Ishikawa (cell line): ENCODE measurements at regions not wholly inside any gene's neighbourhood (a gene's known extent, or its start where the extent isn't known, plus 50 kb on each side); places are given as distances from the start of the nearest gene placed in this dataset.
A peak's percentile ranks its signal among the peaks of the same experiment; 100 is the strongest.

Source experiments
- CEBPB ChIP-seq: IDR thresholded peaks from 2 replicates; pipeline ENCODE4 v1.6.1; 2012
- CREB1 ChIP-seq: IDR thresholded peaks from 2 replicates; pipeline ENCODE4 v1.6.1; 2012; ENCODE audit warnings: low read depth
- EGR1 ChIP-seq: IDR thresholded peaks from 2 replicates; pipeline ENCODE4 v1.6.1; 2012
- EP300 ChIP-seq: IDR thresholded peaks from 2 replicates; pipeline ENCODE4 v1.6.1; 2012; ENCODE audit warnings: borderline replicate concordance
- FOXM1 ChIP-seq: IDR thresholded peaks from 2 replicates; pipeline ENCODE4 v1.6.1; 2012; ENCODE audit warnings: low read depth, borderline replicate concordance
- MAX ChIP-seq: IDR thresholded peaks from 2 replicates; pipeline ENCODE4 v1.6.1; 2012
- NFIC ChIP-seq: IDR thresholded peaks from 2 replicates; pipeline ENCODE4 v1.6.1; 2012
- RAD21 ChIP-seq: IDR thresholded peaks from 2 replicates; pipeline ENCODE4 v1.6.1; 2012; ENCODE audit warnings: low read depth
- REST ChIP-seq: IDR thresholded peaks from 2 replicates; pipeline ENCODE4 v1.6.1; 2012; ENCODE audit warnings: low read depth, mild to moderate bottlenecking
- TCF12 ChIP-seq: IDR thresholded peaks from 2 replicates; pipeline ENCODE4 v1.6.1; 2012; ENCODE audit warnings: low read depth
- TEAD4 ChIP-seq: IDR thresholded peaks from 2 replicates; pipeline ENCODE4 v1.6.1; 2012
- USF1 ChIP-seq: IDR thresholded peaks from 2 replicates; pipeline ENCODE4 v1.6.1; 2012
- YY1 ChIP-seq: IDR thresholded peaks from 2 replicates; pipeline ENCODE4 v1.6.1; 2012; ENCODE audit warnings: low read depth
- ZBTB7A ChIP-seq: IDR thresholded peaks from 2 replicates; pipeline ENCODE4 v1.6.1; 2012; ENCODE audit warnings: low read depth

- TF ChIP-seq YY1 (no peak), EGR1 (no peak), MAX (no peak)
These were observed 318.5 kb downstream of the MIAT start for GRCh38 chr22:26975865-26976264.

DNA sequence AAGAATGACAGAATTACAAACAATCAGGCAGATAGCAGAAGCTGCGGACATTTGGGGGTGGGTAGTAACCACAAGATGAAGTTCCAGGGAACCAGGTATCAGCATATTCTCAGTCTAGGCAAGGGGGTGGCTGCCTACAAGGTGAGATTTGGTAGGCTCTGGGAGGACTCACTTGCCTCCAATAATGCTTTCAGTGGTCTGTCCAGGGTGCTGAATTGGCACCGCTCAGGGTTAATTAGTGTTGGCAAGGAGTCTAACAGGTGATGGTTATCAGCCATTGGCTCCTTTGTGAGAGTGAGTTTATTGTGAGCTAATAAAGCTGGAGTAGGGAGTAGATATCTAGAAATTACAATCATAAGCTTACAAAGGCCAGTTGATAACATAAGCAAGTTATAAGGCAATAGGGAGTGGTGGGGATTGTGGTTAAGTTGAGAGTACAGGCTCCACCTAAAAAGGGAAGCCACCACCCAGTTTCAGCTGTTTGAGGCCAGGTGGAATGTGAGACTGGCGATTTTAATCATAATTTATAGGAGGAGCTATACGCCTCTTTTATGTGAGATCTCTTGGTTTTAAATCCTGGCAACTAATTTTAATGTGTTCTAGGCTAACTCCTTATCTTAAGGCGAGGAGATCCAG is 320.5 kb downstream of the MIAT start:
- TF ChIP-seq CEBPB, result no peak
- TF ChIP-seq REST, result peak; percentile 82
- TF ChIP-seq EP300, result no peak

GRCh38 chr22:26979294-26979693 is 321.9 kb downstream of the MIAT start:
- TF ChIP-seq REST, result peak; percentile 76
- no peak for TF ChIP-seq FOXM1
- no peak for TF ChIP-seq YY1

GRCh38 chr22:26981111-26981510 is 323.7 kb downstream of the MIAT start:
- TF ChIP-seq EP300 (no peak), CEBPB (no peak), TCF12 (no peak), NFIC (no peak), FOXM1 (no peak), CREB1 (no peak), ZBTB7A (no peak), REST (no peak), USF1 (no peak), TEAD4 (no peak), RAD21 (no peak), EGR1 (no peak)

DNA sequence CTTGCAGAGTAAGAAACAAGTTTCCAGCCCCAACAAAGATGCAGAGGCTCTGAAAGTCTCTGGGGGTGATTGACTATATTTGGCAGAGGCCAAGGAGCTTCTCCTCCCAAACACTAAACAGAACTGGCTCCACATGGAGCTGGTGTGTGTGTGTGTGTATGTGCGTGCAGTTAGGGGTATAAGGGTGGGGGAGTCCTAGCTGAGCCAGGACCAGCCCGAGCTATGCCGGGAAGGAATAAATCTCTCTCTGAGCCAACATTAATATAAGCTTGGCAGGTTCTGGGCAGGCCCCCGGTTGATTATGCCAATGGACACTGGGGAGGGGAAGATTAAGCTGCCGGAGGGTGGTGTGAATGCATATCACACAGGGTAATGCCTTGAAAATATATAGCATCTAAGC is 324.2 kb downstream of the MIAT start:
- no peak for TF ChIP-seq EP300
- no peak for TF ChIP-seq TCF12
- no peak for TF ChIP-seq USF1
- no peak for TF ChIP-seq CREB1
- TF ChIP-seq RAD21, result no peak
- TF ChIP-seq REST, result no peak
- TF ChIP-seq TEAD4, result no peak
